Duodenal mucosa (tissue), 2 donors: ENCODE measurements at regions not wholly inside any gene's neighbourhood (a gene's known extent, or its start where the extent isn't known, plus 50 kb on each side); places are given as distances from the start of the nearest gene placed in this dataset.
"Not testable (repeated sequence)": the region's sequence is repeated elsewhere in the genome, so short reads cannot be mapped to it uniquely, and the experiment has no call there.

Experiments used
- H3K27ac ChIP-seq: one replicate; pipeline ENCODE4 v1.7.0; 2013; ENCODE audit warnings: low read depth, low read length
- H3K27me3 ChIP-seq, 2 donors: one replicate each; pipeline ENCODE4 v1.7.0; 2013; ENCODE audit warnings: low read length in 2 of 2, control low read depth in 1 of 2; ENCODE audit not compliant: insufficient read depth in 2 of 2, control insufficient read depth in 1 of 2
- H3K36me3 ChIP-seq, 2 donors: one replicate each; pipeline ENCODE4 v1.7.0; 2013; ENCODE audit warnings: low read length in 2 of 2, control low read depth in 1 of 2; ENCODE audit not compliant: insufficient read depth in 2 of 2, control insufficient read depth in 1 of 2
- H3K4me1 ChIP-seq, 2 donors: one replicate each; pipeline ENCODE4 v1.7.0; 2013; ENCODE audit warnings: low read length in 2 of 2, control low read depth in 1 of 2; ENCODE audit not compliant: insufficient read depth in 2 of 2, control insufficient read depth in 1 of 2
- H3K4me3 ChIP-seq, 2 donors: one replicate each; pipeline ENCODE4 v1.7.0; 2013; ENCODE audit warnings: low read length in 2 of 2, low read depth in 1 of 2
- H3K9ac ChIP-seq, 2 donors: one replicate each; pipeline ENCODE4 v1.7.0; 2013; ENCODE audit warnings: low read length in 2 of 2, low read depth in 1 of 2
- H3K9me3 ChIP-seq, 2 donors: one replicate each; pipeline ENCODE4 v1.7.0; 2013; ENCODE audit warnings: low read length in 2 of 2, control low read depth in 1 of 2; ENCODE audit not compliant: control insufficient read depth in 1 of 2

DNA sequence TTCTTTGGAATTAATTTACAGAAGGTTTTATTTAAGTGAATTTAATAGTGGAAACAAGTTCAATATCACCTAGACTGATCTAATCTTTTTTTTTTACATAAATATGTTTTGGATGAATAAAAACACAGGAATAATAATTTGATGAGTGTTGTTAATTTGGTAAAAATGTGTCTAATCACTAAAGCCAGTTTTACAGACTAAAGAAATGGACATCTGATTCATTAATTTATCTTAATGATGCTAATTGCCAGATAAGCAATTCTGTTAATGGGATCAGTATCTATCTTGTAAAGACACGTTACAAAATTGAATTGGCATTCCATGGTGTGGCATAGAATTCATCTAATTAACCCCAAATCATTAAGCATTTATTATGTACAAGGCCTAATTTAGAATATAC is 743.3 kb upstream of the CDH6 start:
- H3K4me1 ChIP-seq: no peaks in the 10 kb centered on the region
- no peaks in the 10 kb centered on the region for H3K9me3 ChIP-seq
- no peaks in the 10 kb centered on the region for H3K36me3 ChIP-seq
- no peak overlapping the region for H3K4me3 ChIP-seq
- no peaks in the 10 kb centered on the region for H3K27me3 ChIP-seq
- H3K9ac ChIP-seq: no peak overlapping the region
- H3K27ac ChIP-seq: no peak overlapping the region

DNA sequence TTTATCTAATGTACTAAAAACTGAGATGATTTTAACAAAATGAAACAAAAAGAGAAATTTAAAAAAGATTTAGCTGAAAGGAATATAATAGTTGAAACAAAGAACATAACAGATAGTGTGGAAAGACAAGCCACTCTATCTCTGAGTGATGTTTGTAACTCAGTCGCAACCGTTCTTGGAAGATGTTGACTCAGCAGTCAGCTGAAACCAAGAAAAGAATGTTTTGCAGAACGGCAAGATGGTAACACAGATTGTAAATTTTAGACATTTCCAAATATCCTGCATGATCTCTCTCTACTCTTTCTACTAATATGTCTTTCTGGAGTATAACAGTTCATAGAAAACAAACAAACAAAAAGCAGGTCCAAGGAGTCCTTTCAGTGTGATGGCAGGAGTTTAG is 746.1 kb upstream of the CDH6 start:
- Histone ChIP-seq H3K27ac (no peak overlapping the region), H3K27me3 (no peaks in the 10 kb centered on the region), H3K4me1 (no peaks in the 10 kb centered on the region), H3K9me3 (no peaks in the 10 kb centered on the region), H3K9ac (no peak overlapping the region), H3K36me3 (no peaks in the 10 kb centered on the region), H3K4me3 (no peak overlapping the region)

DNA sequence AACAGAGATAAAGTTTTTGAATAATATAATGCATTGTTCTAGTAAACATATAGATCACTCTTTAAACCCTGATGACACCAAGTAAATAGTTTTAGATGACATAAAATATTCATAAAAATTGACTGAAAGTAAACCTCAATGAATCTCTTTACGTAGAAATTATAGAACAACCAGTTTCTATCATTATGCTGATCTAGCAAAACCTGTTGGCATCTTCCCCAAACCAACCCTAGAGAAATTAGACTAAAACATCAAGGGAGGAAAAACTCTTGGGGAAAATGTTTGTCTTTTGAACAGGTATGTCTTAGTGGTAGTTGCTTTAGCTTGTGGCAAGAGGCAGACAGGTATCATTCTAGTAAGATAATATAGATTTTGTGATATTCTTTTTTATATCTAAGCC is 747.0 kb upstream of the CDH6 start:
- Histone ChIP-seq H3K36me3 (no peaks in the 10 kb centered on the region), H3K9me3 (no peaks in the 10 kb centered on the region), H3K4me3 (no peak overlapping the region), H3K27ac (no peak overlapping the region), H3K9ac (no peak overlapping the region), H3K27me3 (no peaks in the 10 kb centered on the region), H3K4me1 (no peaks in the 10 kb centered on the region)

DNA sequence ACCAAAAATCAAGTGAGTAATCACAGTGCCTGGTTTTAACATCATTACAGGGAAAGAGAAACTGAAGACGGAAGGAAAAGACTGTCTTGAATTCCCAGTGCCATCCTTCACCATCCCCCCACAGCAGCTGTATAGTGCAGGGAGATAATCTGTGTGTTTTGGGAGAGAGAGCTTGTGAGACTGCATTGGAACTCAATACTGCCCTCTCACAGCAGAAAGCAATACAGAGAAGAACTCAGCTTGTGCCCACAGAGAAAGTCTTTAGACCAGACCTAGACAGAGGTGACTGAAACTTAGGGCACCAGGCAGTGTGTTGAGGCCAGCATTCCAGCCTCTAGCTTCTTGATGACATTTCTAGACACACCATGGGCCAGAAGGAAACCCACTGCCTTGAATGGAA is 754.7 kb upstream of the CDH6 start:
- no peak overlapping the region for H3K27ac ChIP-seq
- H3K27me3 ChIP-seq: no peaks in the 10 kb centered on the region
- H3K36me3 ChIP-seq: no peaks in the 10 kb centered on the region
- peaks cover 10 to 12% of the 10 kb centered on the region in 2 donors for H3K9me3 ChIP-seq
- no peaks in the 10 kb centered on the region for H3K4me1 ChIP-seq
- H3K9ac ChIP-seq: no peak overlapping the region
- no peak overlapping the region for H3K4me3 ChIP-seq

DNA sequence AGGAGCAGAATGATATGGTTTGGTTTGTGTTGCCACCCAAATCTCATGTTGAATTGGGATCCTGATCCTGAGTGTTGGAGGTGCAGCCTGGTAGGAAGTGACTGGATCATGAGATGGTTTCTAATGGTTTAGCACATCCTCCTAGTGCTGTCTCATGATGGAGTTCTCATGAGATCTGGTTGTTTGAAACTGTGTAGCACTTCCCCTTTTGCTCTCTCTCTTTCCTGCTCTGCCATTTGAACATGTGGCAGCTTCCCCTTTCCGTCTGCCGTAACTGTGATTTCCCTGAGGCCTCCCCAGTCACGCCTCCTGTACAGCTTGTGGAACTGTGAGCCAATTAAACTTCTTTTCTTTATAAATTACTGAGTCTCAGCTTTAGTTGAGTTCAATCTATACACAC is 756.8 kb upstream of the CDH6 start:
- Histone ChIP-seq H3K4me1 (no peaks in the 10 kb centered on the region), H3K9ac (no peak overlapping the region), H3K9me3 (peaks cover 10 to 12% of the 10 kb centered on the region in 2 donors), H3K27me3 (no peaks in the 10 kb centered on the region), H3K36me3 (no peaks in the 10 kb centered on the region), H3K4me3 (no peak overlapping the region), H3K27ac (no peak overlapping the region)

DNA sequence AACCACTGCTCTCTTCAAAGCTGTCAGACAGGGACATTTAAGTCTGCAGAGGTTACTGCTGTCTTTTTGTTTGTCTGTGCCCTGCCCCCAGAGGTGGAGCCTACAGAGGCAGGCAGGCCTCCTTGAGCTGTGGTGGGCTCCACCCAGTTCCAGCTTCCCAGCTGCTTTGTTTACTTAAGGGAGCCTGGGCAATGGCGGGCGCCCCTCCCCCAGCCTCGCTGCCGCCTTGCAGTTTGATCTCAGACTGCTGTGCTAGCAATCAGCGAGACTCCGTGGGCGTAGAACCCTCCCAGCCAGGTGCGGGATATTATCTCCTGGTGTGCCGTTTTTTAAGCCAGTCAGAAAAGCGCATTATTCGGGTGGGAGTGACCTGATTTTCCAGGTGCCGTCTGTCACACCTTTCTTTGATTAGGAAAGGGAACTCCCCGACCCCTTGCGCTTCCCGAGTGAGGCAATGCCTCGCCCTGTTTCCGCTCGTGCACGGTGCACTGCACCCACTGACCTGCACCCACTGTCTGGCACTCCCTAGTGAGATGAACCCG is 764.5 kb upstream of the CDH6 start:
- not testable (repeated sequence) for H3K9me3 ChIP-seq, H3K4me3 ChIP-seq, H3K36me3 ChIP-seq, H3K4me1 ChIP-seq, H3K9ac ChIP-seq, H3K27ac ChIP-seq, H3K27me3 ChIP-seq

DNA sequence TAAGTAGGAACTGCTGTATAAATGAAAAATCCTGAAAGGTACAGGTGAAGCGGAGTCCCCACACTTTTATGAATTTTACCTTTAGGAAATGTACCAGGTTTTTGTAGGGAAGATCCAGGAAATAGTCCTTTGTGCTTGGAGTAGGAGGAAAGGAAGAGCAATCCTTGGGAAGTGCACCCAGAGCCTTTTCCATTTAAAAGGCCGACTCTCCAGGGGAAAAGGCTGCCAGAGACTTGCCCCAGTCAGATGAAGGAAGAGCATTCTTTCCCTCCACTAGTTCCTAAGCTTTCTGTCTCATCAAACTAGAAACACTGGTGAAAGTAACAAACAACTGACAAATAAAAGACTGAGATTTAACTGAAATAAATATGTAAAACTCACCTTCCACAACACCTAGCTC is 779.4 kb upstream of the CDH6 start:
- Histone ChIP-seq H3K4me3 (no peak overlapping the region), H3K9ac (no peak overlapping the region), H3K9me3 (no peaks in the 10 kb centered on the region), H3K36me3 (no peaks in the 10 kb centered on the region), H3K4me1 (no peaks in the 10 kb centered on the region), H3K27ac (no peak overlapping the region), H3K27me3 (no peaks in the 10 kb centered on the region)

DNA sequence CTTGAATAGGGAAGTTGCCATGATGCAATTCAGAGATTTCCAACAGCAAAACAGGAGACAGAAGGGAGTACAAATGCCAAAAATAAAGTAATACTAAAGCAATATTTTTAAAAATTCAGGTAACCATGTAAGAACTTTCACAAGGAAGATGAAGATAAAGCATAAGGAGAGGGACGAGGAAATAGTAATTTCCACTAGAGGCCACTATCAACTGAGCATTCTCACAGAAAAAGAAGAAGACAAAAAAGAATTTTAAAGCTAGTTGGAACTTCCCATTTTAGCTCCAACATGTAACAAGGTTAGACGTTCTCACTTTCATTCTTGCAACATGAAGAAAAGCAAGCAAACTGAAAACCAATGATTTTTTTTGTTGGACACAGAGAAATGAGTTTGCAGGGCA is 779.9 kb upstream of the CDH6 start:
- H3K9me3 ChIP-seq: no peaks in the 10 kb centered on the region
- no peaks in the 10 kb centered on the region for H3K27me3 ChIP-seq
- no peak overlapping the region for H3K4me3 ChIP-seq
- H3K4me1 ChIP-seq: no peaks in the 10 kb centered on the region
- no peaks in the 10 kb centered on the region for H3K36me3 ChIP-seq
- H3K9ac ChIP-seq: no peak overlapping the region
- H3K27ac ChIP-seq: no peak overlapping the region

DNA sequence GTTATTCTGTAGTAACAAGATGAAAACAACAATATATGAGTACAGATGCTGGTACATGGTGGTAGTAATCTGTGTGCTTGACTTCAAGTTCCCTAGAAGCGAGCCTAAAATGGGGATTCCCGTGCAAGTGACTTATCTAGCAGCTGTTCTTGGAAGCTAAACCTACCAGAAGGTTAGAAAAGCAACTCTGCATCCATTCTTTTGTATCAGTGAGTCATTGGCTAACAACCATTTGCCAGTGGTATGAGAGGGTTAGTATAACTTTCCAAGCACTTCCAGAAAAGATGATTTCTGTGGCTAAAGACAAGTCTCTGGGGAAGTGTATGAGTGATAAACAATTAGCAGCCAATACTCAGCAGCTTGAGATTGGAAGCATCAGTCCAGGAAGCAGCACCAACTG is 787.7 kb upstream of the CDH6 start:
- Histone ChIP-seq H3K27me3 (no peaks in the 10 kb centered on the region), H3K27ac (no peak overlapping the region), H3K4me1 (no peaks in the 10 kb centered on the region), H3K36me3 (no peaks in the 10 kb centered on the region), H3K4me3 (no peak overlapping the region), H3K9me3 (no peaks in the 10 kb centered on the region), H3K9ac (no peak overlapping the region)

DNA sequence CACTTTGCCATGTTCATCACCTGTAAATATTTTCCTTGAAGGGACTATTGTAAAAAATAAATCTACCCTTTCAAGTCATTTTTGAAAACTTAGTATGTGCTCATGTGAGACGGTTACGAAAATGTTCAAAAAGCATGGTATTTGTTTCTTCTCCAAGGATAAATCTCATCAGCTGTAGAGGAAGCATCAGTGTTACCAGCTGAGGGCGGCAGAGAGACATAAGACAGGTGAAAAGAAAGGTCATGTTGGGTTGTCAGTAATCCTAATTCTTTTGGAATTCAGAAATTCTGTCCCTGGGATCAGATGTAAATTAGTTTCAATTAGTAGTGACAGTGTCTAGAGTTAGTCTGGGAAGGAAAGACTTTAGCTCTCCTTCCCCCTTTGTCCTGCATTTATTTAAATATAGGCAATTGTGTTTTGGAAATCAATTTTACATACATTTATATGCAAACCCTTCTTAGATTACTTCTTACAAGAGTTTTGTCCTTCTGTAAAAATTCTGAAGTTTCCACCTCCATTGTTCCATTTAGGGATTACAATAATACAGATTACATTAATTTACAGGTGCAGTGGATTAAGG is 791.9 kb upstream of the CDH6 start:
- H3K4me3 ChIP-seq: no peak overlapping the region
- H3K27ac ChIP-seq: no peak overlapping the region
- no peaks in the 10 kb centered on the region for H3K27me3 ChIP-seq
- no peaks in the 10 kb centered on the region for H3K4me1 ChIP-seq
- H3K9ac ChIP-seq: no peak overlapping the region
- no peaks in the 10 kb centered on the region for H3K36me3 ChIP-seq
- H3K9me3 ChIP-seq: no peaks in the 10 kb centered on the region

DNA sequence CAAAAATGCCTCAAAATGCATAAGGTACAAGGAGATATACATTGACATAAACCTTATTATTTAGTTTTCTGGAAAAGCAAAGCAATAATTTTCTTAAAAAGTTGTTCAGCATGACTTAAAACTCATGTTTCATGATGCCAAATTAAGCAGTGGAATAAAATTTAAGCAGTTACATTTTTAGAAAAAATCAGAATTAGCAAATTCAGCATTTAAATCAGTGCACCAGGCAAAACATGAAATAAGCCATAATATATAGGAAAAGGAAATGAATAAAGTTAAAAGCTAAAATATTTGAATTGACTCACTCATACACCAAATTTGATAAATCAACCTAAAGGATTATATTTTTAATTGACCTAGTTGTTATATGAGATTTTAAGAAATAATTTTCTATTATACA is 795.1 kb upstream of the CDH6 start:
- Histone ChIP-seq H3K27ac (no peak overlapping the region), H3K4me1 (no peaks in the 10 kb centered on the region)

More for the DNA sequence above, 795.1 kb upstream of the CDH6 start:
- Histone ChIP-seq H3K9ac (no peak overlapping the region), H3K4me3 (no peak overlapping the region), H3K27me3 (no peaks in the 10 kb centered on the region), H3K36me3 (no peaks in the 10 kb centered on the region), H3K9me3 (no peaks in the 10 kb centered on the region)
